ENCODE measurements at regions not wholly inside any gene's neighbourhood (a gene's known extent, or its start where the extent isn't known, plus 50 kb on each side); places are given as distances from the start of the nearest gene placed in this dataset.

DNA sequence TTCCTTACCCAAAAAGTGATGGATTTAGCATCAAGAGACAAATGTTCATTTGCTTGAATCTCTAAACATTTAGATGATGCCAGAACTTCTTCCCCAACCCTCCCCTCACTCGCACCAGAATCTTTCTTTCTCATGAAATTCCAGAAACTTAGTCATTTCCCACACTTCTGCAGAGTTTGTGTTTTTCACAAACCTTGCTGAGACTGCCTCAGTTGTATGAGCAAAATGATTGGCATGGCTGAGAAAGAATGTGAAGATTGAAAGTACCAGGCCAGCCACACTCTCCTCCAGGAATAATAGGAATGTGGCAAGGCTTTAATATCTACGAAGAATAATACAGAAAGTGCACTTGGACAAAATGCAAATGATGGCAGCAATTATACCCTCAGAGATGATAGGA is 428.3 kb upstream of the CDH6 start:
- in situ Hi-C loops (cut with HindIII; ENCODE audit: low sequenced_read_pairs), result no loop called here

- in situ Hi-C loops (cut with HindIII; ENCODE audit: low sequenced_read_pairs), result no loop called here
These were observed 428.8 kb upstream of the CDH6 start for GRCh38 chr5:30764704-30765103.

GRCh38 chr5:30759731-30760130 is 433.8 kb upstream of the CDH6 start:
- in situ Hi-C loops (cut with HindIII; ENCODE audit: low sequenced_read_pairs), result no loop called here

DNA sequence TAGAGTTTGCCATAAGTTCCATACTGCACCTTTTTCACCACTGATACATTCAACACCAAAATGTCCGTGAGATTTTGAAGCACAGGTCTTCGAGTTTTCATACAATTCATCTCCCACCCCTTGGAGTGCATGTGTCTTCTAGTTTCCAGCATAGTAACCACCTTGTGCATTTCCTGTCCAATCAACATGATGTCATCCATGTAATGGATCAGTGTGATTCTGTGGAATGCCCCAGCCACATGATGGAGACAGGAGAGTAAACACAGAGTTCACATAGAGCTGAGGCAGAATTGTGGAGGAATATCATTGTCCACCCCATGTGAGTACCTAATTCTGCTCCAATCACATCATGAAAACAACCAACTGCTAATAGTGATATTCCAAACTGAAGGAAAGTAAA is 441.5 kb upstream of the CDH6 start:
- in situ Hi-C loops (cut with HindIII; ENCODE audit: low sequenced_read_pairs), result loop anchor here (5.0 kb wide), 1 partner anchor 40 kb away; no protein-coding TSS in a partner anchor

DNA sequence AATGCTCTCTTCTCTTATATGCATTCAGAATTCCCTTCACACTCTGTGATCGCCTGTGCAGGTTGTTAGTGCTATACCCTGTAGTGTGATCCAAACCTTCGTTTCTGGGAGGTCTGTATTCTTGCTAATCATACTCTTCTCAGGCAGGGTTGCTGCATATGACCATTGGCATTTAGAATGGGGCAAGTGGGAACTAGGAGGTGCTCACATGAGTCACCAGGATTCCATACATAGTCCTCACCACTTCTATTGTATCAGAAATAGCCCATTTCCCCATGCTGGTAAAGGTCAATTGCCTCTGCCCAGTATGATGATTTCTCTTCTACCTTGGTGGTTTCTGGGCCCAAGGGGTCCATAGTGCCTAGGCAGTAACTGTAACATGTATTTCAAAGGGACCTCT is 443.5 kb upstream of the CDH6 start:
- in situ Hi-C loops (cut with HindIII; ENCODE audit: low sequenced_read_pairs), result loop anchor here (5.0 kb wide), 1 partner anchor 42 kb away; no protein-coding TSS in a partner anchor

DNA sequence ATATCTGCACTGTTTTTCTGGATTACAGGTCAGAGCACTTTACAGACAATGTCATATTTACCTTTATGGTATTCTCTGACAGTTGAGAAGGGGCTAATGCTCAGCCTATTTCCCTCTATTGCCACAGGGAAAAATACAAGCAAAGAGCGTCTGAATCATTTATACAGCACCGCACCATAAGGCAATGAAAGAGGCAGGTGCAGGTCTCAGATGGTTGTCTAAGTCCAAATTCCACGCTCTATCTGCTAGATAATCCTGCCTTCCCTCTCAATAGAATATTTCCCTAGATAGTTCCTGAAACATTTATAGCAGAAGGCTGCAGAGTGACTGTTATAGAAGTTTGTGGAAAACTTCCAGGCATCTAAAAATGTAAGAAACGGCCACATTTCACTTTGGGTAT is 446.1 kb upstream of the CDH6 start:
- in situ Hi-C loops (cut with HindIII; ENCODE audit: low sequenced_read_pairs), result no loop called here

DNA sequence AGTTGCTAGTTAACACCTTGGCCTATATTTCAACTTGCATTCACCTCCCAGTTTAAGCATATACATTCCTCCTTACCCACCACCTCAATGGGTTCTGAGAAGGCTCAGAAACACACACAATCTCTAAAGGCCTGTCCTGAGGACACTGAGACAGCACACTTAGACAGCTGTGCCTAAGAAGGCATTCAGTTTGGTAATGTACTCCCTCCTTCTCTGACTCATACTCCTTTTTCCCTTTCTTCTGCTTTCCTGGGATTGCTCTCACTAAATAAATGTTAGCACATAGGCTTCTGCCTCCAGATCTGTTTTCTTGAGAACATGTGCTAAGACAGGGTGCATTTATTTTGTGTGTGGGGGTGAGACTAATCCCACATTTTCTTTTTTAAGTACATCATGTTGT is 456.8 kb upstream of the CDH6 start:
- in situ Hi-C loops (cut with HindIII; ENCODE audit: low sequenced_read_pairs), result no loop called here

GRCh38 chr5:30734118-30734517 is 459.4 kb upstream of the CDH6 start:
- in situ Hi-C loops (cut with HindIII; ENCODE audit: low sequenced_read_pairs), result no loop called here

DNA sequence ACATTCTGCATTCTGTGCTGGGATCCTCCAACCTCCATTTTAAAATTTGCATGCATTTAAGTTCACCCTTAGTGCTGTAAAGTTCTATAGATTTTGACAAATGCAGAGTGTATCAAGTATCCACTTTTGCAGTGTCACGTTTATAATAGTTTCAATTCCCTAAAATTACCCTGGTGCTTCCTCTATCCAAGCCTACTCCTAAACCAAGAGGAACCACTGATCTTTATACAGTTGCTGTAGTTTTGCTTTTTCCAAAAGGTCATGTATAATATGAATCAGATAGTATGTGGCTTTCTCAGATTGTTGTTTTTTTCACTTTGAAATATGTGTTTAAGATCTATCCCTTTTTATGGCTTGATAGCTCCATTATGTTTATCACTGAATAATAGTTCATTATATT is 468.4 kb upstream of the CDH6 start:
- in situ Hi-C loops (cut with HindIII; ENCODE audit: low sequenced_read_pairs), result no loop called here

DNA sequence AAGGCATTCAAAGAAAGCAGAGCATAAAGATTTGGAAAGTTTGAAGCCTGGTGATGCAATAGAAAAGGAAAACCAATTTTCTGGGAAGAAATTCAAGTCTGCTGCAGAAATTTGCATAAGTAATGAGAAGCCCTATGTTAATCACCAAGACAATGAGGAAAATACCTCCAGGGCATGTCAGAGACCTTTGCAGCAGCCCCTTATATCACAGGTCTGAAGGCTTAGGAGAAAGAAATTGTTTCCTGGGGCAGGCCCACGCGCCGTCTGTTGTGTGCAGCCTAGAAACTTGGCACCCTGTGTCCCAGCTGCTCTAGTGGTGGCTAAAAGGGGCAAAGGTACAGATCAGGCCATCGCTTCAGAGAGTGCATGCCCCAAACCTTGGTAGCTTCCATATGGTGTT is 495.3 kb upstream of the CDH6 start:
- in situ Hi-C loops (cut with HindIII; ENCODE audit: low sequenced_read_pairs), result no loop called here

DNA sequence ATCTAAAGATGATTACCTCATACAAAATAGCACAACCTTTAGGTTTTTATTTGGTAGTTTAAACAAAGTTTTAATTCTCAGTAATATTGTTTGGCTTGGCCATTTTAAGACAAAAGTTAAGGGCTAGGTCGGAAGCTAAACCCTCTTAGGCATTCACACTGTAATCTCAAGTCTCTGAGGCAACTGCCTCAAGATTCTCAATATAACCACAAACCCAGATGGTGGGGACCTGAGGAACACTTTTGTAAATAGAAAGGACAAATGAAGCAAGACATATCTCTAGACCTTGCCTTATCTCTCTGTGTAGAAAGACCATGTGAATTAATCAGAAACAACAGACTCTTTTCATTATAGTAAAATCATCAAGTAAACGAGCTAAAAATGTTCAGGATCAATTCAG is 500.2 kb upstream of the CDH6 start:
- in situ Hi-C loops (cut with HindIII; ENCODE audit: low sequenced_read_pairs), result no loop called here

- in situ Hi-C loops (cut with HindIII; ENCODE audit: low sequenced_read_pairs), result no loop called here
These were observed 502.6 kb upstream of the CDH6 start for GRCh38 chr5:30690931-30691330.

GRCh38 chr5:30687461-30687860 is 506.0 kb upstream of the CDH6 start:
- in situ Hi-C loops (cut with HindIII; ENCODE audit: low sequenced_read_pairs), result no loop called here

GRCh38 chr5:30686530-30686929 is 507.0 kb upstream of the CDH6 start:
- in situ Hi-C loops (cut with HindIII; ENCODE audit: low sequenced_read_pairs), result no loop called here

- in situ Hi-C loops (cut with HindIII; ENCODE audit: low sequenced_read_pairs), result no loop called here
These were observed 517.2 kb upstream of the CDH6 start for GRCh38 chr5:30676223-30676840.

DNA sequence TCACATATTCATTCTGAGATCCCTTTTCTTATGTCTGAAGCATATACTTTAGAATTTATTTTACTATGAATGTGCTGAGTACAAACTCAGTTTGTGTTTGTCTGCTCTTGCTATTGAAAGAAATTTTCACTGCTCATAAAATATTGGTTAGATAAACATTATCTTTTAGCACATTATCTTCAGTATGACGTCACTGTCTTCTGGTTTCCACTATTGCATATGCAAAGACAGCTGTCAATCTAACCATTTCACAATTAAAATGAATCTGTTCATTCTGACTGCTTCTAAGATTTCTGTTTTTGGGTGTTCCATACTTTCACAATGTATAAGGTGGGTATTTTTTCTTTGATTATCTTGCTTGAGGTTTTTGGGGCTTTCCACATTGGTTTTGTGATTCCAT is 526.2 kb upstream of the CDH6 start:
- in situ Hi-C loops (cut with HindIII; ENCODE audit: low sequenced_read_pairs), result no loop called here

- in situ Hi-C loops (cut with HindIII; ENCODE audit: low sequenced_read_pairs), result no loop called here
These were observed 530.0 kb upstream of the CDH6 start for GRCh38 chr5:30663536-30663935.

GRCh38 chr5:30662373-30662772 is 531.1 kb upstream of the CDH6 start:
- in situ Hi-C loops (cut with HindIII; ENCODE audit: low sequenced_read_pairs), result no loop called here

- in situ Hi-C loops (cut with HindIII; ENCODE audit: low sequenced_read_pairs), result no loop called here
These were observed 531.8 kb upstream of the CDH6 start for GRCh38 chr5:30661730-30662129.

DNA sequence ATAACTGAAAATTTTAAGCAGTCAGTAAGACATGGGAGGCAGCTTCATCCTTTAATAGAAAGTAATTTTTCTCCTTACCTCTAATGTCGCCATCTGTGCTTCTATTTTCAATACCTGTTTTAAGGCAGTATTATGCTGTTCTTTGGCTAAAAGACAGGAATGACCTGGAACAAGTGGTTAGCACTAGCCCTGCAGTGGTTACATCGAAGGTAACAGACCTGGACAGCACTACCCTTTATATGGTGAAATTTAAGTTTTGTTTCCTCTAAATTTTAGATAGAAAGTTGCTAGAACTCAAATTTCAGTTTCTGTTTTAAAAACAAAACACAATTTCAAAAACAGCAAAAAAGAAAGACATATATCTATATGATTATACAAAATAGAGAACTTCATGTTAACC is 534.1 kb upstream of the CDH6 start:
- in situ Hi-C loops (cut with HindIII; ENCODE audit: low sequenced_read_pairs), result no loop called here

DNA sequence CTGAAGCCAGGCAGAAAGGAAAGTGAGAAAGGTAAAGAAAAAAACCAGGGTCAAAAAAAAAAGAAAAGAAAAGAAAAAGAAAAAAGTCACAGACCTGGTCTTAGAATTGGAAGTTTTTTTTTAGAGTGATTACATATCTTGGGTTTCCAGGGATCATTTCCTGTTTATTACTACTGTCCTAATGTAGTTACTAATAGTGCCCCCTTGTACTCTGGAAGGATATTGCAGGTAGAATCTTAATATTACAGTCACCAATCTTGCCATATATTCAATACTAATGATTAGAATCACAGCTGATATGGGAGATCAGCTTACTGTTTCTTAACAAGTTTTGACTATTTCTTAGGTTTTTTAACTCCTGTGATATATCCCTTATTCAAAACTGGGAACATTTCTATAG is 543.2 kb upstream of the CDH6 start:
- in situ Hi-C loops (cut with HindIII; ENCODE audit: low sequenced_read_pairs), result no loop called here

DNA sequence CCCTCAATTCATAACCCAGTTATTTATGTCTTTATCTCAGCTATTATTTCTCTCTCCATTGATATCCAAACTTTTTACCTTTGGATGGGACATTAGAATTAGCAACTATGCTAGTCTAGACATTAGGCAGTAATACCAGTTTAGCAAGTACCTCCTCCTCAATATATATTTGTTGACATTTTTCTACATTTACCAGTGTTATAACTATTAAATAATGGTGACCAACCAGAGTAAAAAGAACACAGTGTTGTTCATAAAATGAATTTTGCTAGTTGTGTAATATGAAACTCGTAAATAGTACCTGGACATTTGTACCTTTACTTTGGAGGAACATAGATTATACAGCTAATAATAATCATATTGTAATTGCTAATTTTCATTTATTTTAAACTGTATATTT is 554.6 kb upstream of the CDH6 start:
- in situ Hi-C loops (cut with HindIII; ENCODE audit: low sequenced_read_pairs), result no loop called here

- in situ Hi-C loops (cut with HindIII; ENCODE audit: low sequenced_read_pairs), result no loop called here
These were observed 565.5 kb upstream of the CDH6 start for GRCh38 chr5:30627945-30628344.
